ENCODE measurements at regions not wholly inside any gene's neighbourhood (a gene's known extent, or its start where the extent isn't known, plus 50 kb on each side); places are given as distances from the start of the nearest gene placed in this dataset.

DNA sequence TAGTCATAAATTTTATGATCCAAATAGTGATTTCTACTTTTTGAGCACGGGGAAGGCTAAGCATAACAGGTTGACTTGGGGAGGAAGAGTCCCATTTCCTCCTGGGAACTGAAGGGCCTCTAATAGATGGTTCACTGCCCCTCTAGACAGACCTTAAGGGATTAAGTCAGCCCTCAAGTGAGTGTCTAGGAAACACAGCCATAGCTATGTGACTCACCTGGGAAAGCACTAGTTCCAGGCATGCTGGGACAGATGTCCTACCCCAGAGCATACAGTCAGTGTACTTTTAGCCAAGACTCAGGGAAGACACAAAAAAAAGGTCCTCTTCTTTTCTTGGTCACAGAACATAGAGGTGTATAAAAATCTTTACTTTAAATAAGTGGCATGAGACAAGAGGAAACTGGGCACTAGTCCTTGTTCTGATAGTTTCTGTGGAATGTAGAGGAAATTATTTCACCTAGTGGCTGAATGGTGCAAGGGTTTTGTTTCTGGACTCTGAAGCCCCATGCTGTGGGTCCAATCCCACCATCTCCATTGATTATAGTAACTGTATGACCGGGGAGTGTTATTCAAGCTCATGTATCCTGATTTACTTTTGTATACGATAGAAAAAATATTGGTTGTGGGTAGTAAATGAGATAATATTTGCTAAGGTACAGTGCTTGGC is 86.0 kb downstream of the NREP start:
- TF ChIP-seq, protein P1, sequence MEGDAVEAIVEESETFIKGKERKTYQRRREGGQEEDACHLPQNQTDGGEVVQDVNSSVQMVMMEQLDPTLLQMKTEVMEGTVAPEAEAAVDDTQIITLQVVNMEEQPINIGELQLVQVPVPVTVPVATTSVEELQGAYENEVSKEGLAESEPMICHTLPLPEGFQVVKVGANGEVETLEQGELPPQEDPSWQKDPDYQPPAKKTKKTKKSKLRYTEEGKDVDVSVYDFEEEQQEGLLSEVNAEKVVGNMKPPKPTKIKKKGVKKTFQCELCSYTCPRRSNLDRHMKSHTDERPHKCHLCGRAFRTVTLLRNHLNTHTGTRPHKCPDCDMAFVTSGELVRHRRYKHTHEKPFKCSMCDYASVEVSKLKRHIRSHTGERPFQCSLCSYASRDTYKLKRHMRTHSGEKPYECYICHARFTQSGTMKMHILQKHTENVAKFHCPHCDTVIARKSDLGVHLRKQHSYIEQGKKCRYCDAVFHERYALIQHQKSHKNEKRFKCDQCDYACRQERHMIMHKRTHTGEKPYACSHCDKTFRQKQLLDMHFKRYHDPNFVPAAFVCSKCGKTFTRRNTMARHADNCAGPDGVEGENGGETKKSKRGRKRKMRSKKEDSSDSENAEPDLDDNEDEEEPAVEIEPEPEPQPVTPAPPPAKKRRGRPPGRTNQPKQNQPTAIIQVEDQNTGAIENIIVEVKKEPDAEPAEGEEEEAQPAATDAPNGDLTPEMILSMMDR (IDR thresholded peaks at IDR 0.05; ENCODE audit: low read depth, low read length): peak; percentile 46
- no peak overlapping the region for H3K4me3 ChIP-seq (ENCODE audit: low read depth, low read length)
- peaks cover 40% of the 10 kb centered on the region for H3K4me1 ChIP-seq
- H3K9me3 ChIP-seq: no peaks in the 10 kb centered on the region
- H3K36me3 ChIP-seq: no peaks in the 10 kb centered on the region
- DNase-seq: no peak
- H3K27me3 ChIP-seq: no peaks in the 10 kb centered on the region

GRCh38 chr5:111668477-111669414 is 88.2 kb downstream of the NREP start:
- no peak overlapping the region for H3K4me3 ChIP-seq (ENCODE audit: low read depth, low read length)
- no peaks in the 10 kb centered on the region for H3K36me3 ChIP-seq
- H3K4me1 ChIP-seq: peaks cover 32% of the 10 kb centered on the region
- no peak for DNase-seq
- TF ChIP-seq, protein P1 (IDR thresholded peaks at IDR 0.05; ENCODE audit: low read depth, low read length): no peak
- H3K27me3 ChIP-seq: no peaks in the 10 kb centered on the region
- no peaks in the 10 kb centered on the region for H3K9me3 ChIP-seq

- Histone ChIP-seq H3K36me3 (no peaks in the 10 kb centered on the region), H3K4me3 (ENCODE audit: low read depth, low read length) (no peak overlapping the region), H3K9me3 (no peaks in the 10 kb centered on the region), H3K4me1 (peaks cover 16% of the 10 kb centered on the region), H3K27me3 (no peaks in the 10 kb centered on the region)
- no peak for DNase-seq
- TF ChIP-seq, protein P1 (IDR thresholded peaks at IDR 0.05; ENCODE audit: low read depth, low read length): no peak
Observed at GRCh38 chr5:111667128-111667736, 89.8 kb downstream of the NREP start.

DNA sequence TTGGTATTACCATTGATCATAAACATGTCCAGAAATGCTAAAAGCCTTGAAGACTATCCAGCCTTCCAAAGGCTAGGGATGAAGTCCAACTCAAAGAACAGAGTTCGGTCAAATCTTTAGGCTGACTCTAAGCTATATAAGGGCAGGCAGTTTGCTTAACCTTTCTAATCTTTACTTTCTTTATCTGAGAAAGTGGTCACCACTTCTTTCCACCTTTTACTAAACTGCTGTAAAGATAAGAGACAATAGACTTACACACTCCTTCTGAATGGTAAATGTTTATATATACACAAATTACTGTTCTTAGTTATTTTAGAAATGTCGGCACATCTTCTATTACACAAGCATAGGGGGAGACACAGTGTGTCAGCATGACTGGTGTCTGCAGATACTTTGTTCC is 100.4 kb downstream of the NREP start:
- DNase-seq: no peak
- no peaks in the 10 kb centered on the region for H3K36me3 ChIP-seq
- H3K4me1 ChIP-seq: peaks cover 5% of the 10 kb centered on the region
- H3K27me3 ChIP-seq: no peaks in the 10 kb centered on the region
- TF ChIP-seq, protein P1 (IDR thresholded peaks at IDR 0.05; ENCODE audit: low read depth, low read length): no peak
- H3K4me3 ChIP-seq (ENCODE audit: low read depth, low read length): no peak overlapping the region
- H3K9me3 ChIP-seq: peaks cover 6% of the 10 kb centered on the region; the same call in 1 of the 2 replicates

- Histone ChIP-seq H3K27me3 (no peaks in the 10 kb centered on the region), H3K36me3 (no peaks in the 10 kb centered on the region), H3K4me3 (ENCODE audit: low read depth, low read length) (no peak overlapping the region), H3K9me3 (no peaks in the 10 kb centered on the region), H3K4me1 (peaks cover 14% of the 10 kb centered on the region)
- TF ChIP-seq, protein P1 (IDR thresholded peaks at IDR 0.05; ENCODE audit: low read depth, low read length): no peak
- no peak for DNase-seq
Observed at GRCh38 chr5:111655169-111655924, 101.6 kb downstream of the NREP start.
